ENCODE measurements at regions not wholly inside any gene's neighbourhood (a gene's known extent, or its start where the extent isn't known, plus 50 kb on each side); places are given as distances from the start of the nearest gene placed in this dataset.

DNA sequence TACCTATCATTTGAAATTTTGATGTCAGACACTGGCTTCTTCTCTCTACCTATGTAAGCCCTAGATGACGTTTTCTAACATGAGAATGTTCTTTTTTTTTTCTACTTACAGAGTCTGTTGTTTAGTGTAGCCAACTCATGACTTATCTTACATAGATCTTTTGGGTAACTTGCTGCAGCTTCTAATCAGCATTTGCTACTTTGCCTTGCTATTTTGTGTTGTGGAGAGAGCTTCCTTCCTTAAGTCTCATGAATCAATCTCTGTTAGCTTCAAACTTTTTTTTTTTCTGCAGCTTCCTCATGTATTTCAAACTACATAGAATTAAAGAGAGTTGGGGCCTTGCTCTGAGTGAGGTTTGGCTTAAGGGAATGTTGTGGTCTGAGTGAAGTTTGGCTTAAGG, 568.7 kb upstream of the BCHE start:
- no peaks in the 10 kb centered on the region; the same call in 1 of the 2 replicates for H3K9me3 ChIP-seq (ENCODE audit: control insufficient read depth, insufficient read depth, low read depth, low read length)
- H3K4me1 ChIP-seq (ENCODE audit: control insufficient read depth, insufficient read depth, low read length) = no peaks in the 10 kb centered on the region
- CTCF ChIA-PET = no interaction called here
- no peak overlapping the region for H3K27ac ChIP-seq (ENCODE audit: low read length)
- no peak overlapping the region for H3K4me3 ChIP-seq (ENCODE audit: low read depth in 2 of 2, low read length in 2 of 2)
- intact Hi-C loops (cut with micrococcal nuclease; ENCODE audit: unreplicated experiment) (no loop called here), in situ Hi-C loops (cut with HindIII; ENCODE audit: low pct_unique_long_range_greater_than_20kb, low sequenced_read_pairs) (no loop called here)
- no TSS peak for BruUV-seq (replicated peaks)
- POLR2A ChIA-PET = no interaction called here
- H3K36me3 ChIP-seq (ENCODE audit: control insufficient read depth, insufficient read depth, low read length) = no peaks in the 10 kb centered on the region
- DNase-seq (ENCODE audit: low read depth, low spot score) = no peak
- TF ChIP-seq POLR2AphosphoS5 (IDR thresholded peaks at IDR 0.05; ENCODE audit: low read depth, low read length) (no peak), SIN3A (IDR thresholded peaks at IDR 0.05; ENCODE audit: borderline replicate concordance, insufficient read depth, low read depth, low read length) (no peak), TCF7L2 (IDR thresholded peaks at IDR 0.05; ENCODE audit: low read depth, low read length) (no peak)
- TF ChIP-seq, protein P1, sequence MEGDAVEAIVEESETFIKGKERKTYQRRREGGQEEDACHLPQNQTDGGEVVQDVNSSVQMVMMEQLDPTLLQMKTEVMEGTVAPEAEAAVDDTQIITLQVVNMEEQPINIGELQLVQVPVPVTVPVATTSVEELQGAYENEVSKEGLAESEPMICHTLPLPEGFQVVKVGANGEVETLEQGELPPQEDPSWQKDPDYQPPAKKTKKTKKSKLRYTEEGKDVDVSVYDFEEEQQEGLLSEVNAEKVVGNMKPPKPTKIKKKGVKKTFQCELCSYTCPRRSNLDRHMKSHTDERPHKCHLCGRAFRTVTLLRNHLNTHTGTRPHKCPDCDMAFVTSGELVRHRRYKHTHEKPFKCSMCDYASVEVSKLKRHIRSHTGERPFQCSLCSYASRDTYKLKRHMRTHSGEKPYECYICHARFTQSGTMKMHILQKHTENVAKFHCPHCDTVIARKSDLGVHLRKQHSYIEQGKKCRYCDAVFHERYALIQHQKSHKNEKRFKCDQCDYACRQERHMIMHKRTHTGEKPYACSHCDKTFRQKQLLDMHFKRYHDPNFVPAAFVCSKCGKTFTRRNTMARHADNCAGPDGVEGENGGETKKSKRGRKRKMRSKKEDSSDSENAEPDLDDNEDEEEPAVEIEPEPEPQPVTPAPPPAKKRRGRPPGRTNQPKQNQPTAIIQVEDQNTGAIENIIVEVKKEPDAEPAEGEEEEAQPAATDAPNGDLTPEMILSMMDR (IDR thresholded peaks at IDR 0.05) = no peak
- TF ChIP-seq, protein P2, sequence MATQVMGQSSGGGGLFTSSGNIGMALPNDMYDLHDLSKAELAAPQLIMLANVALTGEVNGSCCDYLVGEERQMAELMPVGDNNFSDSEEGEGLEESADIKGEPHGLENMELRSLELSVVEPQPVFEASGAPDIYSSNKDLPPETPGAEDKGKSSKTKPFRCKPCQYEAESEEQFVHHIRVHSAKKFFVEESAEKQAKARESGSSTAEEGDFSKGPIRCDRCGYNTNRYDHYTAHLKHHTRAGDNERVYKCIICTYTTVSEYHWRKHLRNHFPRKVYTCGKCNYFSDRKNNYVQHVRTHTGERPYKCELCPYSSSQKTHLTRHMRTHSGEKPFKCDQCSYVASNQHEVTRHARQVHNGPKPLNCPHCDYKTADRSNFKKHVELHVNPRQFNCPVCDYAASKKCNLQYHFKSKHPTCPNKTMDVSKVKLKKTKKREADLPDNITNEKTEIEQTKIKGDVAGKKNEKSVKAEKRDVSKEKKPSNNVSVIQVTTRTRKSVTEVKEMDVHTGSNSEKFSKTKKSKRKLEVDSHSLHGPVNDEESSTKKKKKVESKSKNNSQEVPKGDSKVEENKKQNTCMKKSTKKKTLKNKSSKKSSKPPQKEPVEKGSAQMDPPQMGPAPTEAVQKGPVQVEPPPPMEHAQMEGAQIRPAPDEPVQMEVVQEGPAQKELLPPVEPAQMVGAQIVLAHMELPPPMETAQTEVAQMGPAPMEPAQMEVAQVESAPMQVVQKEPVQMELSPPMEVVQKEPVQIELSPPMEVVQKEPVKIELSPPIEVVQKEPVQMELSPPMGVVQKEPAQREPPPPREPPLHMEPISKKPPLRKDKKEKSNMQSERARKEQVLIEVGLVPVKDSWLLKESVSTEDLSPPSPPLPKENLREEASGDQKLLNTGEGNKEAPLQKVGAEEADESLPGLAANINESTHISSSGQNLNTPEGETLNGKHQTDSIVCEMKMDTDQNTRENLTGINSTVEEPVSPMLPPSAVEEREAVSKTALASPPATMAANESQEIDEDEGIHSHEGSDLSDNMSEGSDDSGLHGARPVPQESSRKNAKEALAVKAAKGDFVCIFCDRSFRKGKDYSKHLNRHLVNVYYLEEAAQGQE (IDR thresholded peaks at IDR 0.05; ENCODE audit: insufficient read depth in 1 of 2, low read depth in 2 of 2, low read length in 1 of 2) = no peak
- H3K27me3 ChIP-seq (ENCODE audit: control insufficient read depth, insufficient read depth, low read length) = no peaks in the 10 kb centered on the region
- ATAC-seq = no peak

DNA sequence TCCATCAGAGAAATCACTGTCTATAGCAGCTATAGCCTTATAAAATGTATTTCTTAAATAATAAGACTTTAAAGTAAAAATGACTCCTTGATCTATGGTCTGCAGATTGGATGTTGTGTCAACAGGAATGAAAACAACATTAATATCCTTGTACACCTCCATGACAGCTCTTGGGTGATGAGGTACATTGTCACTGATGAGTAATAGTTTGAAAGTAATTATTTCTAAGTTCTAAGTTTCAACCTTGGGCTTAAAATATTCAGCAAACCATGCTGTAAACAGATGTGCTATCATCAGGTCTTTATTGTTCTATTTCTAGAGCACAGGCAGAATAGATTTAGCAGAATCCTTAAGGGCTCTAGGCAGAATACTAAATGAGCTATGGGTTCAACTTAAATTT, 568.2 kb upstream of the BCHE start:
- intact Hi-C loops (cut with micrococcal nuclease; ENCODE audit: unreplicated experiment) = no loop called here
- CTCF ChIA-PET = no interaction called here
- no peak for ATAC-seq
- no peaks in the 10 kb centered on the region; the same call in 1 of the 2 replicates for H3K9me3 ChIP-seq (ENCODE audit: control insufficient read depth, insufficient read depth, low read depth, low read length)
- no peaks in the 10 kb centered on the region for H3K27me3 ChIP-seq (ENCODE audit: control insufficient read depth, insufficient read depth, low read length)
- no peaks in the 10 kb centered on the region for H3K36me3 ChIP-seq (ENCODE audit: control insufficient read depth, insufficient read depth, low read length)
- no TSS peak for BruUV-seq (replicated peaks)
- no peak overlapping the region for H3K27ac ChIP-seq (ENCODE audit: low read length)
- TF ChIP-seq, protein P1 (IDR thresholded peaks at IDR 0.05) = no peak
- TF ChIP-seq SIN3A (IDR thresholded peaks at IDR 0.05; ENCODE audit: borderline replicate concordance, insufficient read depth, low read depth, low read length) (no peak), POLR2AphosphoS5 (IDR thresholded peaks at IDR 0.05; ENCODE audit: low read depth, low read length) (no peak), TCF7L2 (IDR thresholded peaks at IDR 0.05; ENCODE audit: low read depth, low read length) (no peak)
- TF ChIP-seq, protein P2 (IDR thresholded peaks at IDR 0.05; ENCODE audit: insufficient read depth in 1 of 2, low read depth in 2 of 2, low read length in 1 of 2) = no peak
- no peak for DNase-seq (ENCODE audit: low read depth, low spot score)
- POLR2A ChIA-PET = no interaction called here
- H3K4me3 ChIP-seq (ENCODE audit: low read depth in 2 of 2, low read length in 2 of 2) = no peak overlapping the region
- in situ Hi-C loops (cut with HindIII; ENCODE audit: low pct_unique_long_range_greater_than_20kb, low sequenced_read_pairs) = no loop called here
- H3K4me1 ChIP-seq (ENCODE audit: control insufficient read depth, insufficient read depth, low read length) = no peaks in the 10 kb centered on the region
